Large intestine (tissue), 3 donors: ENCODE measurements at regions not wholly inside any gene's neighbourhood (a gene's known extent, or its start where the extent isn't known, plus 50 kb on each side); places are given as distances from the start of the nearest gene placed in this dataset.
"Not testable (repeated sequence)": the region's sequence is repeated elsewhere in the genome, so short reads cannot be mapped to it uniquely, and the experiment has no call there.

Experiments used
- DNase-seq, 2 donors: peaks; one replicate each; pipeline versions ENCODE4 v3.0.0 to v3.0.0-alpha.2; 2013
- H3K27ac ChIP-seq: one replicate; pipeline ENCODE4 v1.5.1; 2013; ENCODE audit warnings: low read length
- H3K27me3 ChIP-seq: 2 replicates; pipeline ENCODE4 v1.6.1; 2013; ENCODE audit warnings: low read length; ENCODE audit not compliant: control insufficient read depth, insufficient read depth
- H3K36me3 ChIP-seq: 2 replicates; pipeline ENCODE4 v1.6.1; 2013; ENCODE audit warnings: low read length; ENCODE audit not compliant: control insufficient read depth, insufficient read depth
- H3K4me1 ChIP-seq: one replicate; pipeline ENCODE4 v1.6.1; 2013; ENCODE audit warnings: low read length; ENCODE audit not compliant: control insufficient read depth, insufficient read depth
- H3K4me3 ChIP-seq: one replicate; pipeline ENCODE4 v1.5.1; 2013; ENCODE audit warnings: low read length
- H3K9me3 ChIP-seq: one replicate; pipeline ENCODE4 v1.6.1; 2013; ENCODE audit warnings: mild to moderate bottlenecking, low read depth, low read length, moderate library complexity; ENCODE audit not compliant: control insufficient read depth
- WGBS: methylation state at CpG from one replicate; pipeline ENCODE4 v1.1.5; 2013; ENCODE audit warnings: low lambda C conversion rate; ENCODE audit not compliant: insufficient coverage; 5-methylcytosine and 5-hydroxymethylcytosine counted together

DNA sequence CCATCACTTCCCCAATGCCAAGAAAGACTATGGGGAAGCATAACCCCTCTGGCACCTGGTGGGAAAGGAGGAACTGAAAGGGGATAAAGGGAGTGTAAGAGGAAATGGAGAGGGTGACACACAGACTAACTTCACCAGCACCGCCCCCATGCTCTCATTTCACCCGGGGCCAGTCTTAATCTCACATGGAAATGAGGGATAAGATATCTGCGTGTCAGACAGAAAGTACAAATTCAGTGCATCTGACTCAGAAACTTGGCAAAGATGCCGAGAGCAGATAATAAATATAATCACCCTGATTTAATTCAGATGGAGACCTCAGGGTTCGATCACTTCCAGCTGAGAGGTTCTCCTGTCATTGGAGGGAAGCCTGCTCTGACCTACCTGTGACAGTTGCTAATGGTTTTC is 191.6 kb downstream of the DUSP6 start:
- H3K4me1 ChIP-seq, result peaks cover 25% of the 10 kb centered on the region
- H3K9me3 ChIP-seq, result peaks cover 3% of the 10 kb centered on the region
- WGBS, result no CpG with 5 or more reads among the region's 5 CpGs
- peak overlapping the region; percentile 6 for H3K27ac ChIP-seq
- peak in 1 of 2 donors; percentile 34 for DNase-seq
- H3K36me3 ChIP-seq, result no peaks in the 10 kb centered on the region
- no peaks in the 10 kb centered on the region for H3K27me3 ChIP-seq
- H3K4me3 ChIP-seq, result no peak overlapping the region

- Histone ChIP-seq H3K4me3 (no peak overlapping the region), H3K36me3 (no peaks in the 10 kb centered on the region), H3K4me1 (peaks cover 7% of the 10 kb centered on the region), H3K27ac (peak overlapping the region; percentile 2), H3K9me3 (no peaks in the 10 kb centered on the region), H3K27me3 (no peaks in the 10 kb centered on the region)
- WGBS, result 80% methylated on average over 1 of the region's 2 CpGs
- DNase-seq, result peak; percentile 48 to 73
These were observed 194.9 kb downstream of the DUSP6 start for GRCh38 chr12:89157413-89157812.

GRCh38 chr12:89156862-89157262 is 195.4 kb downstream of the DUSP6 start:
- Histone ChIP-seq H3K27me3 (no peaks in the 10 kb centered on the region), H3K9me3 (no peaks in the 10 kb centered on the region), H3K27ac (peak overlapping the region; percentile 2), H3K36me3 (no peaks in the 10 kb centered on the region), H3K4me1 (peaks cover 4% of the 10 kb centered on the region), H3K4me3 (no peak overlapping the region)
- DNase-seq, result no peak
- no CpG with 5 or more reads among the region's 1 CpG for WGBS

- H3K36me3 ChIP-seq, result no peaks in the 10 kb centered on the region
- H3K4me1 ChIP-seq, result peaks cover 4% of the 10 kb centered on the region
- no peak overlapping the region for H3K27ac ChIP-seq
- 88% methylated on average over 1 of the region's 1 CpG for whole genome bisulfite sequencing
- no peak overlapping the region for H3K4me3 ChIP-seq
- no peaks in the 10 kb centered on the region for H3K9me3 ChIP-seq
- no peak for DNase-seq
- no peaks in the 10 kb centered on the region for H3K27me3 ChIP-seq
These were observed 196.0 kb downstream of the DUSP6 start for GRCh38 chr12:89156340-89156739.

DNA sequence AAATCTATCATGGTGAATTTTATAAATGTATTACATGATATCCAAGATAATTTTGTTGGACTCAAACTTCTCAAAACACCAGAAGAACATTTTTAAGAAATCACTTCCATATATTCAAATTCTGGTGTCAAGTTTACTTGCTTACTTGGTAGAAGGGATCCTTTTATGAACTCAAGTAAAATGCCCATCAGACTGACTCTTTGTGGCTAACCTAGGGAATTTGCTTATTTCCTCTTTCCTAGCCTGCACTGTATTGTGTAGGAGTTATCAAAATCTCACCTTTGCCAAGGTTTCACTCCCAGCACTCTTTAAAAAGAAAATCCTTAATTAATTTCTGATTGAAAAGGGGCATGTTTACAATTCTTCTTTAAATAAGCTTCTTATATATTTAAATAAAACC is 196.5 kb downstream of the DUSP6 start:
- Histone ChIP-seq H3K36me3 (no peaks in the 10 kb centered on the region), H3K27ac (no peak overlapping the region), H3K4me3 (no peak overlapping the region), H3K4me1 (peaks cover 4% of the 10 kb centered on the region), H3K9me3 (no peaks in the 10 kb centered on the region), H3K27me3 (no peaks in the 10 kb centered on the region)
- no peak for DNase-seq

- Histone ChIP-seq H3K9me3 (no peaks in the 10 kb centered on the region), H3K27me3 (no peaks in the 10 kb centered on the region), H3K27ac (no peak overlapping the region), H3K4me1 (peaks cover 4% of the 10 kb centered on the region), H3K36me3 (no peaks in the 10 kb centered on the region), H3K4me3 (no peak overlapping the region)
- no CpG with 5 or more reads among the region's 4 CpGs for WGBS
- DNase-seq, result no peak
These were observed 197.4 kb downstream of the DUSP6 start for GRCh38 chr12:89154743-89155499.

- Histone ChIP-seq H3K4me3 (no peak overlapping the region), H3K4me1 (peaks cover 4% of the 10 kb centered on the region), H3K27ac (no peak overlapping the region), H3K9me3 (no peaks in the 10 kb centered on the region), H3K27me3 (no peaks in the 10 kb centered on the region), H3K36me3 (no peaks in the 10 kb centered on the region)
- DNase-seq, result no peak
These were observed 199.0 kb downstream of the DUSP6 start for GRCh38 chr12:89153341-89153740.

DNA sequence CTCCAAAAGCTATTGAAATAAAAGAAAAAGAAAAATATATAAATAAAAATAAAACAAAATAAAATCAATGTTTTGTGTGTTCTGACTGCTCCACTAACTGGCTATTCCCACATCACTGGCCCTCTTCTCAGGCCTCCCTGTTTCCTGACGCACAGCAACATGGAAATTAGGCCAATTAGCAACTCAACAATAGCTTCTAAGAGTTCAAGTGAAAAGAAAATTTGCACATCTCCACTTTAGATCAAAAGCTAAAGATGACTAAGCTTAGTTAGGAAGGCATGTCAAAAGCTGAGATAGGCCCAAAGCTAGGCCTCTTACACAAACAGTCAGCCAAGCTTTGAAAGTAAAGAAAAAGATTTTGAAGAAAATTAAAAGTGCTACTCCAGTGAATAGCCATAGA is 200.8 kb downstream of the DUSP6 start:
- H3K4me3 ChIP-seq, result no peak overlapping the region
- H3K27ac ChIP-seq, result no peak overlapping the region
- no peaks in the 10 kb centered on the region for H3K4me1 ChIP-seq
- H3K27me3 ChIP-seq, result no peaks in the 10 kb centered on the region
- no peaks in the 10 kb centered on the region for H3K36me3 ChIP-seq
- no peak for DNase-seq
- H3K9me3 ChIP-seq, result no peaks in the 10 kb centered on the region
- WGBS, result no CpG with 5 or more reads among the region's 1 CpG

GRCh38 chr12:89150789-89151188 is 201.5 kb downstream of the DUSP6 start:
- not testable (repeated sequence) for H3K4me3 ChIP-seq, DNase-seq, H3K9me3 ChIP-seq, H3K27ac ChIP-seq, H3K36me3 ChIP-seq, H3K4me1 ChIP-seq, H3K27me3 ChIP-seq
- WGBS, result no CpG with 5 or more reads among the region's 3 CpGs

GRCh38 chr12:89140602-89141238 is 211.6 kb downstream of the DUSP6 start:
- no peak overlapping the region for H3K4me3 ChIP-seq

DNA sequence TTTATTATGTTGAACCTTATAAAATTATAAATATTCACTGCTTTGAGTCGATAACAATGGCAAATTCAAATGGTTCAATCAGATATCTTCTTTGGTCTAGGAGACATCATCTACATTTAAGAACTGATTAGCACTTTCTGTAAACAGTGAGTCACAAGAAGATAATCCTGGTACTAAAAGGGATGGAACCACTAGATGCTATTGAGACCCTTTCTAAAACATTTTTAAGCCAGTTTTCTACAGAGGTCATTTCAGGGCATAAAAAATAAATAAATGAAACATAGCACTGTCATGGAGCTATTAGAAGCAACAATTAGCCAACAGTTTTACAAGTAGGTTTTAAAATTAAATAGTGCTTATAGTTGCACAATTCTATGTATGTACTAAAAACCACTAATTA is 212.2 kb downstream of the DUSP6 start:
- DNase-seq, result no peak
- Histone ChIP-seq H3K36me3 (no peaks in the 10 kb centered on the region), H3K27me3 (no peaks in the 10 kb centered on the region), H3K4me1 (no peaks in the 10 kb centered on the region), H3K4me3 (no peak overlapping the region), H3K27ac (no peak overlapping the region), H3K9me3 (peaks cover 2% of the 10 kb centered on the region)
- WGBS, result 43% methylated on average over 1 of the region's 1 CpG

More at GRCh38 chr12:89140602-89141238, 211.6 kb downstream of the DUSP6 start:
- WGBS, result no CpG with 5 or more reads among the region's 6 CpGs
- no peaks in the 10 kb centered on the region for H3K4me1 ChIP-seq
- H3K9me3 ChIP-seq, result peaks cover 2% of the 10 kb centered on the region
- no peaks in the 10 kb centered on the region for H3K27me3 ChIP-seq
- DNase-seq, result no peak
- H3K27ac ChIP-seq, result no peak overlapping the region
- H3K36me3 ChIP-seq, result no peaks in the 10 kb centered on the region
